ENCODE measurements at regions not wholly inside any gene's neighbourhood (a gene's known extent, or its start where the extent isn't known, plus 50 kb on each side); places are given as distances from the start of the nearest gene placed in this dataset.

- no peak for DNase-seq
- Histone ChIP-seq H3K36me3 (replicated peaks; ENCODE audit: control insufficient read depth, insufficient read depth, low read length) (no peaks in the 10 kb centered on the region), H3K4me3 (ENCODE audit: insufficient read depth, low read depth, low read length) (no peak overlapping the region), H3K27me3 (ENCODE audit: control insufficient read depth, insufficient read depth, low read length) (no peaks in the 10 kb centered on the region)
Observed at GRCh38 chr20:60629206-60629605, 622.9 kb upstream of the CDH4 start.

GRCh38 chr20:60630609-60631008 lies 621.5 kb upstream of the CDH4 start:
- H3K27me3 ChIP-seq (ENCODE audit: control insufficient read depth, insufficient read depth, low read length): no peaks in the 10 kb centered on the region
- H3K36me3 ChIP-seq (replicated peaks; ENCODE audit: control insufficient read depth, insufficient read depth, low read length): no peaks in the 10 kb centered on the region
- DNase-seq: no peak
- H3K4me3 ChIP-seq (ENCODE audit: insufficient read depth, low read depth, low read length): no peak overlapping the region

GRCh38 chr20:60631585-60632287 lies 620.3 kb upstream of the CDH4 start:
- DNase-seq: no peak
- Histone ChIP-seq H3K36me3 (replicated peaks; ENCODE audit: control insufficient read depth, insufficient read depth, low read length) (no peaks in the 10 kb centered on the region), H3K4me3 (ENCODE audit: insufficient read depth, low read depth, low read length) (no peak overlapping the region), H3K27me3 (ENCODE audit: control insufficient read depth, insufficient read depth, low read length) (no peaks in the 10 kb centered on the region)

GRCh38 chr20:60632391-60633262 lies 619.4 kb upstream of the CDH4 start:
- Histone ChIP-seq H3K4me3 (ENCODE audit: insufficient read depth, low read depth, low read length) (no peak overlapping the region), H3K36me3 (replicated peaks; ENCODE audit: control insufficient read depth, insufficient read depth, low read length) (no peaks in the 10 kb centered on the region), H3K27me3 (ENCODE audit: control insufficient read depth, insufficient read depth, low read length) (no peaks in the 10 kb centered on the region)
- DNase-seq: no peak

GRCh38 chr20:60634491-60635172 lies 617.4 kb upstream of the CDH4 start:
- no peak for DNase-seq
- H3K36me3 ChIP-seq (replicated peaks; ENCODE audit: control insufficient read depth, insufficient read depth, low read length): no peaks in the 10 kb centered on the region
- no peak overlapping the region for H3K4me3 ChIP-seq (ENCODE audit: insufficient read depth, low read depth, low read length)
- no peaks in the 10 kb centered on the region for H3K27me3 ChIP-seq (ENCODE audit: control insufficient read depth, insufficient read depth, low read length)

GRCh38 chr20:60636417-60636816 lies 615.6 kb upstream of the CDH4 start:
- DNase-seq: no peak
- no peaks in the 10 kb centered on the region for H3K36me3 ChIP-seq (replicated peaks; ENCODE audit: control insufficient read depth, insufficient read depth, low read length)
- no peaks in the 10 kb centered on the region for H3K27me3 ChIP-seq (ENCODE audit: control insufficient read depth, insufficient read depth, low read length)
- H3K4me3 ChIP-seq (ENCODE audit: insufficient read depth, low read depth, low read length): no peak overlapping the region

- no peak for DNase-seq
- Histone ChIP-seq H3K27me3 (ENCODE audit: control insufficient read depth, insufficient read depth, low read length) (no peaks in the 10 kb centered on the region), H3K36me3 (replicated peaks; ENCODE audit: control insufficient read depth, insufficient read depth, low read length) (no peaks in the 10 kb centered on the region), H3K4me3 (ENCODE audit: insufficient read depth, low read depth, low read length) (no peak overlapping the region)
Observed at GRCh38 chr20:60637801-60638200, 614.3 kb upstream of the CDH4 start.

- Histone ChIP-seq H3K36me3 (replicated peaks; ENCODE audit: control insufficient read depth, insufficient read depth, low read length) (no peaks in the 10 kb centered on the region), H3K27me3 (ENCODE audit: control insufficient read depth, insufficient read depth, low read length) (no peaks in the 10 kb centered on the region), H3K4me3 (ENCODE audit: insufficient read depth, low read depth, low read length) (no peak overlapping the region)
- DNase-seq: no peak
Observed at GRCh38 chr20:60638430-60639098, 613.5 kb upstream of the CDH4 start.

GRCh38 chr20:60641879-60642447 lies 610.1 kb upstream of the CDH4 start:
- no peak for DNase-seq
- H3K36me3 ChIP-seq (replicated peaks; ENCODE audit: control insufficient read depth, insufficient read depth, low read length): no peaks in the 10 kb centered on the region

GRCh38 chr20:60642541-60642940 lies 609.5 kb upstream of the CDH4 start:
- H3K36me3 ChIP-seq (replicated peaks; ENCODE audit: control insufficient read depth, insufficient read depth, low read length): no peaks in the 10 kb centered on the region
- no peak overlapping the region for H3K4me3 ChIP-seq (ENCODE audit: insufficient read depth, low read depth, low read length)
- DNase-seq: no peak
- no peaks in the 10 kb centered on the region for H3K27me3 ChIP-seq (ENCODE audit: control insufficient read depth, insufficient read depth, low read length)

More at GRCh38 chr20:60641879-60642447, 610.1 kb upstream of the CDH4 start:
- Histone ChIP-seq H3K27me3 (ENCODE audit: control insufficient read depth, insufficient read depth, low read length) (no peaks in the 10 kb centered on the region), H3K4me3 (ENCODE audit: insufficient read depth, low read depth, low read length) (no peak overlapping the region)

- Histone ChIP-seq H3K27me3 (ENCODE audit: control insufficient read depth, insufficient read depth, low read length) (no peaks in the 10 kb centered on the region), H3K36me3 (replicated peaks; ENCODE audit: control insufficient read depth, insufficient read depth, low read length) (no peaks in the 10 kb centered on the region), H3K4me3 (ENCODE audit: insufficient read depth, low read depth, low read length) (no peak overlapping the region)
- DNase-seq: no peak
Observed at GRCh38 chr20:60648556-60648955, 603.5 kb upstream of the CDH4 start.

- Histone ChIP-seq H3K27me3 (ENCODE audit: control insufficient read depth, insufficient read depth, low read length) (no peaks in the 10 kb centered on the region), H3K36me3 (replicated peaks; ENCODE audit: control insufficient read depth, insufficient read depth, low read length) (no peaks in the 10 kb centered on the region), H3K4me3 (ENCODE audit: insufficient read depth, low read depth, low read length) (no peak overlapping the region)
- DNase-seq: no peak
Observed at GRCh38 chr20:60649541-60649940, 602.5 kb upstream of the CDH4 start.

- Histone ChIP-seq H3K36me3 (replicated peaks; ENCODE audit: control insufficient read depth, insufficient read depth, low read length) (no peaks in the 10 kb centered on the region), H3K27me3 (ENCODE audit: control insufficient read depth, insufficient read depth, low read length) (no peaks in the 10 kb centered on the region), H3K4me3 (ENCODE audit: insufficient read depth, low read depth, low read length) (no peak overlapping the region)
- no peak for DNase-seq
Observed at GRCh38 chr20:60650087-60650486, 602.0 kb upstream of the CDH4 start.

- DNase-seq: no peak
Observed at GRCh38 chr20:60652046-60652445, 600.0 kb upstream of the CDH4 start.

More at GRCh38 chr20:60652046-60652445, 600.0 kb upstream of the CDH4 start:
- Histone ChIP-seq H3K4me3 (ENCODE audit: insufficient read depth, low read depth, low read length) (no peak overlapping the region), H3K36me3 (replicated peaks; ENCODE audit: control insufficient read depth, insufficient read depth, low read length) (no peaks in the 10 kb centered on the region), H3K27me3 (ENCODE audit: control insufficient read depth, insufficient read depth, low read length) (no peaks in the 10 kb centered on the region)

Measured in H7 (cell line).